Stomach (tissue), 8 donors: ENCODE measurements at regions not wholly inside any gene's neighbourhood (a gene's known extent, or its start where the extent isn't known, plus 50 kb on each side); places are given as distances from the start of the nearest gene placed in this dataset.

Experiments used
- DNase-seq, 2 donors: peaks; one replicate each; pipeline versions ENCODE4 v3.0.0 to v3.0.0-alpha.2; 2013 to 2019
- H3K27ac ChIP-seq, 5 donors: fragments of 200-600 bp in 4 of 5; sonication (generic) in 4 of 5; one replicate each; pipeline ENCODE4 v1.5.1; 2013 to 2019; ENCODE audit warnings: mild to moderate bottlenecking in 1 of 5, moderate library complexity in 1 of 5
- H3K27me3 ChIP-seq, 3 donors: fragments of 200-600 bp; sonication (generic); one replicate each; pipeline ENCODE4 v1.5.1; 2017 to 2019; ENCODE audit warnings: mixed run types in 1 of 3
- H3K36me3 ChIP-seq, 4 donors: fragments of 200-600 bp; sonication (generic); 1 replicate in 3 of 4; 2 replicates in 1 of 4; pipeline ENCODE4 v1.5.1; 2016 to 2019
- H3K4me1 ChIP-seq, 4 donors: fragments of 200-600 bp; sonication (generic); one replicate each; pipeline ENCODE4 v1.5.1; 2016 to 2019
- H3K4me3 ChIP-seq, 4 donors: fragments of 200-600 bp; sonication (generic) in 3 of 4; one replicate each; pipeline ENCODE4 v1.5.1; 2016 to 2019; ENCODE audit warnings: mild to moderate bottlenecking in 1 of 4
- H3K9me3 ChIP-seq, 4 donors: fragments of 200-600 bp; sonication (generic); one replicate each; pipeline ENCODE4 v1.5.1; 2016 to 2019
- CTCF ChIP-seq, 7 experiments: fragments of 450-650 bp in 4 of 7; fragments of 200-600 bp in 3 of 7; sonication (generic) in 3 of 7; IDR thresholded peaks; one replicate each; pipeline ENCODE4 v1.5.1; 2016 to 2019; ENCODE audit warnings: antibody characterized with exemption in 7 of 7, control low read depth in 2 of 7, mild to moderate bottlenecking in 1 of 7
- EP300 ChIP-seq: sonication (generic); formaldehyde crosslinking; IDR thresholded peaks from one replicate; pipeline ENCODE4 v1.6.1; 2017; ENCODE audit warnings: antibody characterized with exemption
- POLR2A ChIP-seq, 4 donors: fragments of 450-650 bp; IDR thresholded peaks; one replicate each; pipeline ENCODE4 v1.6.1; 2016; ENCODE audit warnings: antibody characterized with exemption in 4 of 4, control low read depth in 2 of 4, mild to moderate bottlenecking in 1 of 4, moderate library complexity in 1 of 4
- POLR2AphosphoS5 ChIP-seq, 3 donors: sonication (generic); formaldehyde crosslinking; IDR thresholded peaks; one replicate each; pipeline ENCODE4 v1.6.1; 2016; ENCODE audit warnings: antibody characterized with exemption in 3 of 3
- WGBS, 5 donors: extraction: QIAGEN DNeasy Blood & Tissue Kit in 3 of 5; methylation state at CpG; one replicate each; pipeline versions ENCODE4 v1.1.5 to v1.1.7; 2013 to 2018; 5-methylcytosine and 5-hydroxymethylcytosine counted together
- intact Hi-C: fragments of 100-400 bp; cut with DNase I; formaldehyde crosslinking; loops from one replicate; pipeline ENCODE4 v1.15.1; 2023; ENCODE audit warnings: low total_unique reads
- donor health status: healthy with polysubstance abuse.
- donor health status: Bipolar disorder and iron deficiency.
- donor health status: healthy.

GRCh38 chr14:26709019-26709418 lies 111.2 kb upstream of the NOVA1 start:
- Histone ChIP-seq H3K4me1 (no peaks in the 10 kb centered on the region), H3K9me3 (no peaks in the 10 kb centered on the region), H3K36me3 (no peaks in the 10 kb centered on the region), H3K27ac (no peak overlapping the region), H3K27me3 (no peaks in the 10 kb centered on the region), H3K4me3 (no peak overlapping the region)
- intact Hi-C loops = no loop called here
- TF ChIP-seq CTCF (IDR thresholded peaks at IDR 0.05) = no peak
- TF ChIP-seq EP300 = no peak
- no peak for TF ChIP-seq POLR2A (IDR thresholded peaks at IDR 0.05)
- TF ChIP-seq POLR2AphosphoS5 (IDR thresholded peaks at IDR 0.05) = no peak
- DNase-seq = no peak

- TF ChIP-seq EP300 = no peak
- TF ChIP-seq POLR2A (IDR thresholded peaks at IDR 0.05) = no peak
- TF ChIP-seq POLR2AphosphoS5 (IDR thresholded peaks at IDR 0.05) = no peak
- no peak for TF ChIP-seq CTCF (IDR thresholded peaks at IDR 0.05)
- intact Hi-C loops = no loop called here
- no peaks in the 10 kb centered on the region for H3K27me3 ChIP-seq
- no peaks in the 10 kb centered on the region for H3K9me3 ChIP-seq
- H3K36me3 ChIP-seq = no peaks in the 10 kb centered on the region
- 93 to 98% (median 97%) methylated on average over 3 of the region's 3 CpGs for WGBS, 5 donors
- no peak overlapping the region for H3K27ac ChIP-seq
- no peak overlapping the region for H3K4me3 ChIP-seq
- DNase-seq = no peak
- H3K4me1 ChIP-seq = no peaks in the 10 kb centered on the region
Observed at GRCh38 chr14:26719514-26719913, 121.7 kb upstream of the NOVA1 start.

GRCh38 chr14:26722258-26722657 lies 124.4 kb upstream of the NOVA1 start:
- intact Hi-C loops = no loop called here
- TF ChIP-seq CTCF (IDR thresholded peaks at IDR 0.05) (no peak), POLR2AphosphoS5 (IDR thresholded peaks at IDR 0.05) (no peak), POLR2A (IDR thresholded peaks at IDR 0.05) (no peak), EP300 (no peak)
- no peaks in the 10 kb centered on the region for H3K9me3 ChIP-seq

GRCh38 chr14:26729851-26730250 lies 132.0 kb upstream of the NOVA1 start:
- 62 to 80% (median 69%) methylated on average over 3 of the region's 3 CpGs for WGBS, 5 donors
- no peak overlapping the region for H3K27ac ChIP-seq
- no peak overlapping the region for H3K4me3 ChIP-seq
- H3K36me3 ChIP-seq = no peaks in the 10 kb centered on the region
- no peaks in the 10 kb centered on the region for H3K4me1 ChIP-seq
- no peak for DNase-seq
- no peaks in the 10 kb centered on the region for H3K27me3 ChIP-seq
- TF ChIP-seq POLR2AphosphoS5 (IDR thresholded peaks at IDR 0.05) (no peak), CTCF (IDR thresholded peaks at IDR 0.05) (no peak), EP300 (no peak), POLR2A (IDR thresholded peaks at IDR 0.05) (no peak)
- intact Hi-C loops = no loop called here
- H3K9me3 ChIP-seq = no peaks in the 10 kb centered on the region

More at GRCh38 chr14:26722258-26722657, 124.4 kb upstream of the NOVA1 start:
- Histone ChIP-seq H3K4me3 (no peak overlapping the region), H3K27me3 (no peaks in the 10 kb centered on the region), H3K36me3 (no peaks in the 10 kb centered on the region), H3K4me1 (no peaks in the 10 kb centered on the region), H3K27ac (no peak overlapping the region)
- no peak for DNase-seq
